H9 (cell line): ENCODE measurements at regions not wholly inside any gene's neighbourhood (a gene's known extent, or its start where the extent isn't known, plus 50 kb on each side); places are given as distances from the start of the nearest gene placed in this dataset.

Experiments
- DNase-seq: peaks from one replicate; pipeline ENCODE4 v3.0.0-alpha.2; 2017
- H2AFZ ChIP-seq: one replicate; pipeline ENCODE4 v1.6.1; 2013; ENCODE audit warnings: mild to moderate bottlenecking, low read length, control low read depth, moderate library complexity
- H2AK5ac ChIP-seq: 2 replicates; pipeline ENCODE4 v1.6.1; 2013; ENCODE audit warnings: low read length, control low read depth, mixed read lengths; ENCODE audit not compliant: insufficient read length
- H2BK120ac ChIP-seq: one replicate; pipeline ENCODE4 v1.6.1; 2013; ENCODE audit warnings: low read depth, mild to moderate bottlenecking, low read length, control low read depth, inconsistent platforms; ENCODE audit not compliant: poor library complexity, severe bottlenecking
- H2BK12ac ChIP-seq: 2 replicates; pipeline ENCODE4 v1.6.1; 2013; ENCODE audit warnings: low read length, control low read depth, mixed read lengths, low read depth; ENCODE audit not compliant: insufficient read length
- H2BK15ac ChIP-seq: 2 replicates; pipeline ENCODE4 v1.6.1; 2013; ENCODE audit warnings: low read depth, low read length, control low read depth
- H2BK20ac ChIP-seq: one replicate; pipeline ENCODE4 v1.6.1; 2013; ENCODE audit warnings: low read depth, mild to moderate bottlenecking, low read length, control low read depth, inconsistent platforms; ENCODE audit not compliant: poor library complexity, severe bottlenecking
- H2BK5ac ChIP-seq: 2 replicates; pipeline ENCODE4 v1.6.1; 2013; ENCODE audit warnings: low read length, control low read depth, mixed read lengths; ENCODE audit not compliant: insufficient read length
- H3K14ac ChIP-seq: 2 replicates; pipeline ENCODE4 v1.6.1; 2013; ENCODE audit warnings: low read length, control low read depth; ENCODE audit not compliant: insufficient read depth
- H3K18ac ChIP-seq: 2 replicates; pipeline ENCODE4 v1.6.1; 2013; ENCODE audit warnings: low read depth, mild to moderate bottlenecking, mixed read lengths, low read length, control low read depth; ENCODE audit not compliant: insufficient read length
- H3K23ac ChIP-seq: 2 replicates; pipeline ENCODE4 v1.6.1; 2013; ENCODE audit warnings: low read length, control low read depth, mixed read lengths, low read depth; ENCODE audit not compliant: insufficient read length
- H3K23me2 ChIP-seq: 2 replicates; pipeline ENCODE4 v1.6.1; 2013; ENCODE audit warnings: low read depth, mild to moderate bottlenecking, mixed read lengths, low read length, control low read depth; ENCODE audit not compliant: insufficient read length, poor library complexity, severe bottlenecking
- H3K27ac ChIP-seq: 2 replicates; pipeline ENCODE4 v1.5.1; 2013; ENCODE audit warnings: low read length, control low read depth, mixed read lengths, low read depth; ENCODE audit not compliant: insufficient read length
- H3K27me3 ChIP-seq: 2 replicates; pipeline ENCODE4 v1.6.1; 2013; ENCODE audit warnings: low read length, control low read depth, inconsistent platforms; ENCODE audit not compliant: insufficient read depth
- H3K4ac ChIP-seq: 2 replicates; pipeline ENCODE4 v1.6.1; 2013; ENCODE audit warnings: low read depth, mild to moderate bottlenecking, control low read depth, inconsistent platforms, low read length, moderate library complexity
- H3K4me1 ChIP-seq: 2 replicates; pipeline ENCODE4 v1.6.1; 2013; ENCODE audit warnings: low read length, control low read depth, inconsistent platforms; ENCODE audit not compliant: insufficient read depth
- H3K4me2 ChIP-seq: 2 replicates; pipeline ENCODE4 v1.6.1; 2013; ENCODE audit warnings: low read length, control low read depth, mixed read lengths; ENCODE audit not compliant: insufficient read length, insufficient read depth
- H3K56ac ChIP-seq: 2 replicates; pipeline ENCODE4 v1.6.1; 2013; ENCODE audit warnings: low read depth, mild to moderate bottlenecking, mixed read lengths, low read length, control low read depth; ENCODE audit not compliant: insufficient read length
- H3K79me1 ChIP-seq: 2 replicates; pipeline ENCODE4 v1.6.1; 2013; ENCODE audit warnings: low read depth, mild to moderate bottlenecking, moderate library complexity, low read length, control low read depth, inconsistent platforms; ENCODE audit not compliant: insufficient read depth, poor library complexity, severe bottlenecking
- H3K79me2 ChIP-seq: 2 replicates; pipeline ENCODE4 v1.6.1; 2013; ENCODE audit warnings: low read length, control low read depth, inconsistent platforms; ENCODE audit not compliant: insufficient read depth
- H3K9ac ChIP-seq: 2 replicates; pipeline ENCODE4 v1.6.1; 2013; ENCODE audit warnings: low read length, control low read depth, mixed read lengths; ENCODE audit not compliant: insufficient read length; ENCODE audit errors: extremely low read depth
- H3K9me3 ChIP-seq: one replicate; pipeline ENCODE4 v1.6.1; 2013; ENCODE audit warnings: low read depth, low read length, inconsistent platforms; ENCODE audit not compliant: control insufficient read depth
- H3T11ph ChIP-seq: one replicate; pipeline ENCODE4 v1.6.1; 2013; ENCODE audit warnings: mild to moderate bottlenecking, low read length, control low read depth, inconsistent platforms
- H4K20me1 ChIP-seq: one replicate; pipeline ENCODE4 v1.6.1; 2013; ENCODE audit not compliant: control insufficient read depth, insufficient read length, insufficient read depth
- H4K5ac ChIP-seq: 2 replicates; pipeline ENCODE4 v1.6.1; 2013; ENCODE audit warnings: low read depth, mild to moderate bottlenecking, mixed read lengths, low read length, control low read depth; ENCODE audit not compliant: insufficient read length
- H4K8ac ChIP-seq: replicated peaks from 2 replicates; pipeline ENCODE4 v1.6.1; 2013; ENCODE audit warnings: low read length, control low read depth, mixed read lengths, low read depth; ENCODE audit not compliant: insufficient read length
- H4K91ac ChIP-seq: 2 replicates; pipeline ENCODE4 v1.6.1; 2013; ENCODE audit warnings: low read depth, mild to moderate bottlenecking, moderate library complexity, mixed read lengths, low read length, control low read depth; ENCODE audit not compliant: insufficient read length
- H3K27ac Mint-ChIP-seq, 3 experiments: 2 replicates in 2 of 3; 3 replicates in 1 of 3; pipeline ENCODE4 v1.8.0; 2020 to 2021; ENCODE audit warnings: mixed read lengths in 3 of 3, mild to moderate bottlenecking in 1 of 3, moderate library complexity in 1 of 3
- H3K27me3 Mint-ChIP-seq: 2 replicates; pipeline ENCODE4 v1.8.0; 2021; ENCODE audit warnings: low read depth, mild to moderate bottlenecking, moderate library complexity, mixed read lengths
- H3K36me3 Mint-ChIP-seq, 3 experiments: 2 replicates in 2 of 3; 3 replicates in 1 of 3; pipeline ENCODE4 v1.8.0; 2020 to 2021; ENCODE audit warnings: low read depth in 3 of 3, mixed read lengths in 3 of 3; ENCODE audit not compliant: insufficient read depth in 1 of 3
- H3K4me1 Mint-ChIP-seq, 2 experiments: 2 replicates each; pipeline ENCODE4 v1.8.0; 2020; ENCODE audit warnings: mixed read lengths in 2 of 2
- H3K4me3 Mint-ChIP-seq, 2 experiments: 2 replicates in 1 of 2; 3 replicates in 1 of 2; pipeline ENCODE4 v1.8.0; 2020 to 2021; ENCODE audit warnings: mild to moderate bottlenecking in 2 of 2, mixed read lengths in 2 of 2, moderate library complexity in 1 of 2
- H3K9me3 Mint-ChIP-seq, 2 experiments: 2 replicates in 1 of 2; 3 replicates in 1 of 2; pipeline ENCODE4 v1.8.0; 2020; ENCODE audit warnings: mild to moderate bottlenecking in 2 of 2, mixed read lengths in 2 of 2, moderate library complexity in 1 of 2
- WGBS: extraction: QIAGEN DNeasy Blood & Tissue Kit; methylation state at CpG from one replicate; pipeline ENCODE4 v1.1.7; 2013; ENCODE audit warnings: missing lambda C conversion rate, low lambda C conversion rate, mixed read lengths; ENCODE audit not compliant: insufficient read length; ENCODE audit errors: extremely low coverage; 5-methylcytosine and 5-hydroxymethylcytosine counted together
- TF ChIP-seq, protein P1 (sequence below): fragments of 200-600 bp; sonication (generic); conservative IDR thresholded peaks from 3 replicates; pipeline ENCODE4 v1.8.0; 2021; ENCODE audit warnings: antibody characterized with exemption, mild to moderate bottlenecking

DNA sequence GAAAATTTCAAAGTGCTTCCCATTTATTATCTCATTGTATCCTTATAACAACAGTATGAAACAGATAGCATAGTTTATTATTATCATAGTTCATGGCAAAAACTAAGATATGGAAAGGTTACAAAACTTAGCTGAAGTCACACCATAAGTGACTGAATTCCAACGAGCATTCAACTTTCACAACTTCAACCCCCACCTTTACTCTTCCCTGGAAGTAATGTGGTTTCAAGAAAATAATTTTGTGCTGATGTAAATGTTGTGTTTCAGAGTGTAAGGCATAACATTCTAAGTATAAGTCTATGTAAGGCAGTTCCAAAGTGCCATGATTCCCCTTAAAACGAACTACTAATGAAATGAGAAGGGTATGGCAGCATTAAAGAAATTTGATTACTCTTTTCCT is 454.5 kb downstream of the BCAT1 start:
- Histone ChIP-seq H3K27me3 (no peaks in the 10 kb centered on the region), H3K18ac (no peak overlapping the region), H3K9ac (no peak overlapping the region), H3T11ph (no peak overlapping the region), H3K27ac (no peak overlapping the region), H4K20me1 (peaks cover 2% of the 10 kb centered on the region), H3K4ac (no peak overlapping the region), H2BK5ac (no peak overlapping the region), H2BK12ac (no peak overlapping the region), H3K14ac (no peak overlapping the region), H3K9me3 (no peaks in the 10 kb centered on the region), H2AFZ (no peak overlapping the region), H3K23ac (no peak overlapping the region), H4K8ac (no peak overlapping the region), H4K91ac (no peak overlapping the region), H3K56ac (no peak overlapping the region), H3K79me2 (no peaks in the 10 kb centered on the region), H4K5ac (no peak overlapping the region), H3K4me1 (no peaks in the 10 kb centered on the region), H3K23me2 (no peaks in the 10 kb centered on the region), H2AK5ac (no peak overlapping the region), H2BK20ac (no peak overlapping the region), H3K79me1 (no peaks in the 10 kb centered on the region), H3K4me2 (no peak overlapping the region), H2BK120ac (no peak overlapping the region), H2BK15ac (no peak overlapping the region)
- Mint-ChIP-seq H3K4me1 (peaks cover 0 to 7% of the 10 kb centered on the region in 2 experiments; a peak in 1 of 4 replicates), H3K27ac (no peak overlapping the region), H3K9me3 (no peaks in the 10 kb centered on the region), H3K4me3 (no peak overlapping the region), H3K36me3 (no peaks in the 10 kb centered on the region), H3K27me3 (no peaks in the 10 kb centered on the region)
- no CpG with 5 or more reads among the region's 2 CpGs for WGBS
- TF ChIP-seq, protein P1, sequence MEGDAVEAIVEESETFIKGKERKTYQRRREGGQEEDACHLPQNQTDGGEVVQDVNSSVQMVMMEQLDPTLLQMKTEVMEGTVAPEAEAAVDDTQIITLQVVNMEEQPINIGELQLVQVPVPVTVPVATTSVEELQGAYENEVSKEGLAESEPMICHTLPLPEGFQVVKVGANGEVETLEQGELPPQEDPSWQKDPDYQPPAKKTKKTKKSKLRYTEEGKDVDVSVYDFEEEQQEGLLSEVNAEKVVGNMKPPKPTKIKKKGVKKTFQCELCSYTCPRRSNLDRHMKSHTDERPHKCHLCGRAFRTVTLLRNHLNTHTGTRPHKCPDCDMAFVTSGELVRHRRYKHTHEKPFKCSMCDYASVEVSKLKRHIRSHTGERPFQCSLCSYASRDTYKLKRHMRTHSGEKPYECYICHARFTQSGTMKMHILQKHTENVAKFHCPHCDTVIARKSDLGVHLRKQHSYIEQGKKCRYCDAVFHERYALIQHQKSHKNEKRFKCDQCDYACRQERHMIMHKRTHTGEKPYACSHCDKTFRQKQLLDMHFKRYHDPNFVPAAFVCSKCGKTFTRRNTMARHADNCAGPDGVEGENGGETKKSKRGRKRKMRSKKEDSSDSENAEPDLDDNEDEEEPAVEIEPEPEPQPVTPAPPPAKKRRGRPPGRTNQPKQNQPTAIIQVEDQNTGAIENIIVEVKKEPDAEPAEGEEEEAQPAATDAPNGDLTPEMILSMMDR: no peak
- no peak for DNase-seq
